ENCODE measurements at regions not wholly inside any gene's neighbourhood (a gene's known extent, or its start where the extent isn't known, plus 50 kb on each side); places are given as distances from the start of the nearest gene placed in this dataset.
"Not testable (repeated sequence)": the region's sequence is repeated elsewhere in the genome, so short reads cannot be mapped to it uniquely, and the experiment has no call there.

DNA sequence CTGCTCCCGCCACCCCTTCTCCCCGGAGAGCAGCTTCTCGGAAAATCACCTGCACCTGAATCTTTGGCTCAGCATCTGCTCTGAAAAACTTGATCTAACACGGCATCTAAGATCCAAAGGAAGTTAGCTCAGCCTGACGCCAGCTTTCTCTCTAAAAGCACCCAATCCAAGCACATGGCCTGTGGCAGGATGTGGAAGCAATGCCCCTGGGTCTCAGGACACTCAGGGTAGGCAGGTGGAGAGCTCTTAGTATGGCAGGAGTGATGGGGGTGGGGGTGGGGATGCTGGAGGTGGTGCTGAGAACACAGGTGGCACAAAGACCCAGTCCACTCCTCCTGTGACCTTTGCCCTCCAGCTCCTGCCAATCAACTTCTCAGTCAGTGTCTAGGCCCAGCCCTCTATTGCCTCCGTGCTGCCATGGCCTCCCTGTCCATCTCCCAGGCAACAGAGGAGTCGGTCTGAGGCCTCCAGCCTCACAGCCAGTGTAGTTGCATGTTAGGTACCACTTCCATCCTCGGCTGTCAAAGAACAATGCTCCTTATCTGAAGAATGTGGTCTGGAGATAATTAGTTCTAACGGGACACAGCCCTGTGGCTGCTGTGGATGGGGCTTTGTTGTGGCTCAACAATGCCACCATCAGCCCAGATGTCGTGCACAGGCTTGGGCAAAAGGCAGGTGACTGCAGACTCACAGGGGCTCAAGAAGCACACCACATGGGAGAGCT lies 180.0 kb upstream of the C14orf180 start:
- no peak for DNase-seq (ENCODE audit: low spot score)

GRCh38 chr14:104400355-104400754 lies 179.2 kb upstream of the C14orf180 start:
- DNase-seq (ENCODE audit: low spot score) = no peak

- no peak for DNase-seq (ENCODE audit: low spot score)
These were observed 177.8 kb upstream of the C14orf180 start for GRCh38 chr14:104401785-104402184.

- DNase-seq (ENCODE audit: low spot score) = not testable (repeated sequence)
These were observed 177.3 kb upstream of the C14orf180 start for GRCh38 chr14:104402303-104402702.

GRCh38 chr14:104403421-104404220 lies 175.9 kb upstream of the C14orf180 start:
- no peak for DNase-seq (ENCODE audit: low spot score)

DNA sequence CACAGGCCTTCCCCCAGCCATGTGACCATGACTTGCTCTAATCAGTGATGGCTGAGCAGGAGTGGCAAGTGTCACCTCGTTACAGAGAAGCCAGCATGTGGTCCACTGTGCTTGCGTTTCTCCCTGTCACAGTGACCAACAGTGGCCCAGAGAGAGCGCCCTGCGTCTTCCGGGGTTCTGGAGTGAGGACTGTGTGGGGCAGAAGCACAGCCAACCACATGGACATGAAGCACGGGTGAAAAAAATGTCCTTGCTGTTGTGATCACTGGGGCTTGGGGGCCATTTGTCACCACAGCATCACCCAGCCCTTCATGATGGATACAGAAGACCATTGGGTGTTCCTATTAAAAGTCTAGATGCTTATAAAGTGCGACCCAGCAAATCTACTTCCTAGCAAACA lies 174.6 kb upstream of the C14orf180 start:
- no peak for DNase-seq (ENCODE audit: low spot score)

- DNase-seq (ENCODE audit: low spot score) = no peak
These were observed 174.0 kb upstream of the C14orf180 start for GRCh38 chr14:104405360-104406226.

DNA sequence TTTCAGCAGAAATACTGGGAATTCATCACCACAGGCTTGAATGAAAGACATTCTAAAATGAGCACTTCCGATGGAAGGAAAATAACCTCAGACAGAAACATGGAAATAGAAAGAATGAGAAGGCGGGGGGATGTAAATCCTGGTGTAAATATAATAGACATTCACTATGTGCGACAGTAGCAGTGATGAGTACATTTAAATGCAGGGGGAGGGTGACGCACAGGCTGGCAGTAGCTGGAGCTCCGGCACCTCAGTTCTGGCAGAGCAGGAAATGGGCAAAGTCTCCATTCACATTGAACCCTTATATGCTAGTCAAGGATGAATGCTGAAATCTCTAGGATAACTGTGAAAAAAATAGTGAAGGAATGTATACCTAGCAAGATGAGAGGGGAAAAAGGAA lies 172.7 kb upstream of the C14orf180 start:
- no peak for DNase-seq (ENCODE audit: low spot score)

DNA sequence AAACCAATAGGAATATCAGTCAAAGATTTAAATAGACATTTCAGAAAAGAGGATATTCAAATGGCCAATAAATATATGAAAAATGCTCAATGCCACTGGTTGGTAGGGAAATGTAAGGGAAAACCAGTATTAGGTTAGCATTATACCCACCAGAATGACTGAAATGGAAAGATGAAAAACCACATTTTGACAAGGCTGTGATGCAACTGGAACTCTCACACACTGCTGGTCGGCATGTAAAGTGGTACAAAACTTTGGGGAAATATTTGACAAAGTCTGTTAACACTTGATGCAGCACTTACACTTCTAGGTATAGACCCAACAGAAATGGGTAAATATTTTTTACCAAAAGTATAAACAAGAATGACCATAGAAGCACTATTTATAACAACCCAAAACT lies 163.2 kb upstream of the C14orf180 start:
- DNase-seq (ENCODE audit: low spot score) = no peak

DNA sequence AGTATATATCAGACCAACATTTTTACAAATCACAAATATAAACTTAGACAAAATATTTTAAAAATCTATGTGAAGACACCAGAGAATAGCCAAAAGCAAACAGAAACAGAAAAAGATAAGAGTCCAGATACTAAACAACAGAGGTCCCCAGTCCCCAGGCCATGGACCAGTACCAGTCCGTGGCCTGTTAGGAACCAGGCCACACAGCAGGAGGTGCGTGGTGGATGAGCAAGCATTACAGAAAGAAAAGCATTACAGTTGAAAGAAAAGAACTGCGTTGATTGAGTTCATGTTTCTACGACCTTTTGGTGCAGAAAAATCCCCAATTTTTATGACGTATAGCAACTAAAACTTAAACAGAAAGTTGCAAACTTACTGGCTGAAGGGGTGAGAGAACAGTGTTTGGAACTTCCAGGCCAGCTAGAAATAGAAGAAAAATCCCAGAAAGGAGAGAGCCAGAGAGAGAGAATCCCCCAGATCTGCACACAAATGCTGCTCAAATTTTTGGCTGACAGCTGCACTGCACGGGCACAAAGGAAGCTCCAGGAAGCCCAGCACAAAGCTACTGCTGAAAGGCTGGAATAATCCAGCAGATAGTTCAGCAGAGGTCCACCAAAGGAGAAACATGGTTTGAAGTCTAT lies 159.6 kb upstream of the C14orf180 start:
- DNase-seq (ENCODE audit: low spot score) = no peak

DNA sequence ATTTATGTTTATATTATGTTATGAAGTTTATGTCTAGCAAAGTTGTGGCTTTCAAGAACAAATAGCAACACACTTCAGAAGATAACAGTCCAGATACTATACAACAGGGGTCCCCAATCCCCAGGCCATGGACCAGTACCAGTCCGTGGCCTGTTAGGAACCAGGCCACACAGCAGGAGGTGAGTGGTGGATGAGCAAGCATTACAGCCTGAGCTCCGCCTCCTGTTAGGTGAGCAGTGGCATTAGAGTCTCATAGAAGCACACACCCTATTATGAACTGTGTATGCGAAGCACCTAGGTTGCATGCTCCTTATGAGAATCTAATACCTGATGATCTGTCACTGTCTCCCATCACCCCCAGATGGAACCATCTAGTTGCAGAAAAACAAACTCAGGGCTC lies 159.0 kb upstream of the C14orf180 start:
- DNase-seq (ENCODE audit: low spot score) = not testable (repeated sequence)

- DNase-seq (ENCODE audit: low spot score) = no peak
These were observed 158.6 kb upstream of the C14orf180 start for GRCh38 chr14:104420990-104421389.

- no peak for DNase-seq (ENCODE audit: low spot score)
These were observed 158.2 kb upstream of the C14orf180 start for GRCh38 chr14:104421401-104421821.

GRCh38 chr14:104421892-104422828 lies 157.4 kb upstream of the C14orf180 start:
- DNase-seq (ENCODE audit: low spot score) = no peak

GRCh38 chr14:104422837-104423681 lies 156.5 kb upstream of the C14orf180 start:
- DNase-seq (ENCODE audit: low spot score) = no peak

GRCh38 chr14:104423701-104424405 lies 155.7 kb upstream of the C14orf180 start:
- DNase-seq (ENCODE audit: low spot score) = no peak

- DNase-seq (ENCODE audit: low spot score) = peak; percentile 27
These were observed 155.0 kb upstream of the C14orf180 start for GRCh38 chr14:104424406-104425072.

DNA sequence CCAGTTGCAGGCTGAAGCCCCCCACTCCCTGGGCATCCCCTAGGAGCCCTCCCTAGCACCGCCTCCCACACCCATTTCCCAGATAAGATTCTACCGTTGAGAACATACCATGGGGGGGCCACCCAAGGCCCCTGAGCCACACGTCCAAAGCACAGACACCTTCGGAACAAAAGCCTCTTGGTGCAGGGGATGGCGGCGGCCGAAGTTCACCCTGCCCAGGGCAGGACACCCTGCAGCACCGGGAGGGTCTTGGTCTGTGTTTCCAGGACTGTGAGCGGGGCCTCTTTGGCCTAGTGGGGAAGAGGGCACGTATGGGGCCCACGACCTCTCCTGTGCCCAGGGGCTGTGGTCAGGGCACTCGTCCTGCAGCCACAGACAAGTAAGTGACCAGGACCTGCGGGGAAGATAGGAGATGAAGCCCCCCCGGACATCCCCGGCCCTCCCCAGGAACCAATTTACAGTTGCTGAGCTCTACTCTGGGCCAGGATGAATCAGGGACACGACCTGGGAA lies 154.3 kb upstream of the C14orf180 start:
- no peak for DNase-seq (ENCODE audit: low spot score)
